OCI-LY1 (cell line): ENCODE measurements at regions not wholly inside any gene's neighbourhood (a gene's known extent, or its start where the extent isn't known, plus 50 kb on each side); places are given as distances from the start of the nearest gene placed in this dataset.

Source experiments
- H2AFZ ChIP-seq: fragments of 200-600 bp; sonication (generic), shearing (Covaris generic); 2 replicates; pipeline ENCODE4 v1.6.0; 2014; ENCODE audit warnings: antibody characterized with exemption, mild to moderate bottlenecking, low read length
- H3F3A ChIP-seq: fragments of 200-600 bp; sonication (generic), shearing (Covaris generic); 2 replicates; pipeline ENCODE4 v1.6.0; 2014; ENCODE audit warnings: mild to moderate bottlenecking, antibody characterized with exemption, low read length, moderate library complexity; ENCODE audit not compliant: insufficient read depth
- H3K27ac ChIP-seq: fragments of 200-600 bp; sonication (generic); 2 replicates; pipeline ENCODE4 v1.5.1; 2014; ENCODE audit warnings: low read length, mixed run types, mild to moderate bottlenecking, low read depth; ENCODE audit not compliant: poor library complexity, severe bottlenecking
- H3K27me3 ChIP-seq: fragments of 200-600 bp; sonication (generic); 2 replicates; pipeline ENCODE4 v1.6.0; 2014; ENCODE audit warnings: antibody characterized with exemption, mild to moderate bottlenecking, low read length, moderate library complexity; ENCODE audit not compliant: insufficient read depth
- H3K36me3 ChIP-seq: fragments of 200-600 bp; sonication (generic); 2 replicates; pipeline ENCODE4 v1.6.1; 2014; ENCODE audit warnings: mild to moderate bottlenecking, antibody characterized with exemption, low read length, moderate library complexity, mixed read lengths; ENCODE audit not compliant: insufficient read depth
- H3K4me1 ChIP-seq: fragments of 200-600 bp; sonication (generic); 2 replicates; pipeline ENCODE4 v1.5.1; 2014; ENCODE audit warnings: mild to moderate bottlenecking, low read length, moderate library complexity; ENCODE audit not compliant: insufficient read depth, severe bottlenecking
- H3K4me2 ChIP-seq: fragments of 200-600 bp; sonication (generic), shearing (Covaris generic); 2 replicates; pipeline ENCODE4 v1.6.1; 2014; ENCODE audit warnings: low read length
- H3K4me3 ChIP-seq: fragments of 200-600 bp; sonication (generic); 2 replicates; pipeline ENCODE4 v1.5.1; 2014; ENCODE audit warnings: low read length, low read depth, mild to moderate bottlenecking, mixed read lengths; ENCODE audit not compliant: poor library complexity, severe bottlenecking
- H3K79me2 ChIP-seq: fragments of 200-600 bp; shearing (Covaris generic); 2 replicates; pipeline ENCODE4 v1.6.1; 2016; ENCODE audit warnings: mixed run types, low read length, mixed read lengths; ENCODE audit not compliant: insufficient read depth
- H3K9ac ChIP-seq: fragments of 200-600 bp; sonication (generic), shearing (Covaris generic); 2 replicates; pipeline ENCODE4 v1.6.1; 2014; ENCODE audit warnings: mild to moderate bottlenecking, low read length, mixed read lengths
- H3K9me2 ChIP-seq: fragments of 200-600 bp; sonication (generic), shearing (Covaris generic); 2 replicates; pipeline ENCODE4 v1.6.1; 2014; ENCODE audit warnings: low read depth, mild to moderate bottlenecking, low read length, mixed read lengths
- H3K9me3 ChIP-seq: fragments of 200-600 bp; shearing (Covaris generic); 2 replicates; pipeline ENCODE4 v1.6.1; 2014; ENCODE audit warnings: low read length, mixed read lengths
- H4K20me1 ChIP-seq: fragments of 200-600 bp; sonication (generic), shearing (Covaris generic); 2 replicates; pipeline ENCODE4 v1.6.0; 2016; ENCODE audit warnings: mild to moderate bottlenecking, low read length; ENCODE audit not compliant: insufficient read depth
- CTCF ChIP-seq: fragments of 200-600 bp; sonication (generic), shearing (Covaris generic); IDR thresholded peaks from 2 replicates; pipeline ENCODE4 v1.5.1; 2017; ENCODE audit warnings: mild to moderate bottlenecking, antibody characterized with exemption, low read length, moderate library complexity, mixed read lengths
- EZH2 ChIP-seq: fragments of 200-600 bp; sonication (generic), shearing (Covaris generic); IDR thresholded peaks from 2 replicates; pipeline ENCODE4 v1.8.0; 2017; ENCODE audit warnings: borderline replicate concordance, mixed run types, mild to moderate bottlenecking, antibody characterized with exemption, low read length, moderate library complexity, mixed read lengths

DNA sequence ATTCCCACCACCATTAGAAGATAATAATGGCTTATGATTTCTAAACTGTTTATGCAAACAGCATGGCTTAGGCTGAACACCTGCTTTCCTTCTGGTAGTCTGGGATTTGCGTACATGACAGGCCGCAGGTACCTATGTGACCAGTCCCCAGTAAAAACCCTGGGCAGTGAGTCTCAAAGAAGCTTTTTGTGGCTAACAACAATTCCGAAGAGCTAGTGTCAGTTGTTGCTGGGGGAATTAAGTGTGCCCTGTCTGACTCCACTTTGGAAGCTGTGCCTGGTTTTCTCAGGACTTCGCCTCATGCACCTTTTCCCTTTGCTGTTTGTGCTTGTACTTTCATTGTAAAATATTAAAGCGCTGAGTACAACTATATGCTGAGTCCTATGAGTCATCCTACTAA lies 250.2 kb upstream of the MIR17HG start:
- no peak overlapping the region for H2AFZ ChIP-seq
- no peak overlapping the region for H3K4me3 ChIP-seq

DNA sequence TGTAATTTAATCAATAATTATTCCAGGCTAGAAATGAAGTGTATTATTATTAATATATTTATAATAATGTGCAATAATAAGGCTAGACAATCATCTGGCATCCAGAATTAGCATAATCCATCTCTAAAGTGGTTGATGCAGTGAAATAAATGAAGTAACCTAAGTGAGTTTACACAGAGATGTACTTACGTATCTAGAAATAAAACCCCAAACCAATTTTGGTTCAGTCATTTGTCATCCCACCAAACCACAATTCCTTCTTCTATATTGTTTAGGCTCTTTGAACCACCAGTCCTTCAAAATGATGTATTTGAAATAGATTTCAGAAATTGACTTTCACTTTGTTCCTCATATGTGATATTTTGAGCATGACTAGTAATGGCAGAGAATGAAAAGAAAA lies 247.6 kb upstream of the MIR17HG start:
- TF ChIP-seq EZH2, result no peak
- no peak for TF ChIP-seq CTCF
- H3K4me3 ChIP-seq, result no peak overlapping the region
- no peak overlapping the region for H2AFZ ChIP-seq
- H3K4me1 ChIP-seq, result no peaks in the 10 kb centered on the region
- no peaks in the 10 kb centered on the region for H3F3A ChIP-seq
- H3K9ac ChIP-seq, result no peak overlapping the region
- no peaks in the 10 kb centered on the region for H3K27me3 ChIP-seq
- no peaks in the 10 kb centered on the region for H4K20me1 ChIP-seq
- no peaks in the 10 kb centered on the region for H3K36me3 ChIP-seq
- no peaks in the 10 kb centered on the region for H3K9me2 ChIP-seq
- no peaks in the 10 kb centered on the region for H3K79me2 ChIP-seq
- H3K27ac ChIP-seq, result no peak overlapping the region
- no peaks in the 10 kb centered on the region for H3K9me3 ChIP-seq
- H3K4me2 ChIP-seq, result no peak overlapping the region

More for the DNA sequence above, 250.2 kb upstream of the MIR17HG start:
- no peak for TF ChIP-seq EZH2
- TF ChIP-seq CTCF, result no peak
- H3K9me2 ChIP-seq, result no peaks in the 10 kb centered on the region
- no peak overlapping the region for H3K27ac ChIP-seq
- H3K9ac ChIP-seq, result no peak overlapping the region
- no peaks in the 10 kb centered on the region for H3K27me3 ChIP-seq
- no peaks in the 10 kb centered on the region for H3F3A ChIP-seq
- H4K20me1 ChIP-seq, result no peaks in the 10 kb centered on the region
- no peaks in the 10 kb centered on the region for H3K9me3 ChIP-seq
- no peaks in the 10 kb centered on the region for H3K79me2 ChIP-seq
- no peaks in the 10 kb centered on the region for H3K4me1 ChIP-seq
- no peak overlapping the region for H3K4me2 ChIP-seq
- no peaks in the 10 kb centered on the region for H3K36me3 ChIP-seq

- no peaks in the 10 kb centered on the region for H3K9me3 ChIP-seq
- H3F3A ChIP-seq, result no peaks in the 10 kb centered on the region
- H2AFZ ChIP-seq, result no peak overlapping the region
- no peak overlapping the region for H3K27ac ChIP-seq
- H3K4me2 ChIP-seq, result no peak overlapping the region
- no peaks in the 10 kb centered on the region for H3K9me2 ChIP-seq
- H3K27me3 ChIP-seq, result no peaks in the 10 kb centered on the region
- H3K79me2 ChIP-seq, result no peaks in the 10 kb centered on the region
- no peaks in the 10 kb centered on the region for H4K20me1 ChIP-seq
- TF ChIP-seq CTCF (no peak), EZH2 (no peak)
- no peaks in the 10 kb centered on the region for H3K36me3 ChIP-seq
- H3K9ac ChIP-seq, result no peak overlapping the region
- no peaks in the 10 kb centered on the region for H3K4me1 ChIP-seq
- no peak overlapping the region for H3K4me3 ChIP-seq
Observed at GRCh38 chr13:91100944-91101343, 246.5 kb upstream of the MIR17HG start.
